ENCODE measurements at regions not wholly inside any gene's neighbourhood (a gene's known extent, or its start where the extent isn't known, plus 50 kb on each side); places are given as distances from the start of the nearest gene placed in this dataset.

DNA sequence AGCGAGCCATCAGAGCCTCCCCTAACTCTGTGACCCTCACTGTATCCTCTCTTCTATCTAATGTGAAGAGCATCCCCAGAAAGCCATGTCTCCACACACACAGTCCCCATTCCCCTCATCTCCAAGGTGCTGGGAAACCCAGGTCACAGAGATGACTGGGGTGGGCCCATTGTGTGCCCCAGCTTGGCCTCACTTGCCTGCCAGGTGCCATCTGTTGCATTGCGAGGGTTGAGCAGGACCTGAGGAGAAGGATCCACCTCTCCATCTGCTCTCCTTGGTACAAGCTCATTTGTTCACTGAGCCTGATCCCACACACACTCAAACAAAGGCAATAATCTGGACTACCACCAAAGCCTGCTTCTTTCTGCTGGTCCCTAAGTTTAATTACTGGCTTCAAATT lies 118.8 kb downstream of the SPATA19 start:
- CTCF ChIA-PET = no interaction called here
- no peak overlapping the region for H2BK20ac ChIP-seq (ENCODE audit: low read depth, low read length)
- no peak overlapping the region for H2AK9ac ChIP-seq (replicated peaks; ENCODE audit: low read depth, low read length, poor library complexity)
- H3K4ac ChIP-seq (ENCODE audit: low read depth, low read length) = no peak overlapping the region
- dilution Hi-C loops (cut with HindIII; ENCODE audit: low sequenced_read_pairs, unreplicated experiment) (no loop called here), intact Hi-C loops (cut with micrococcal nuclease) (no loop called here), in situ Hi-C loops (cut with MboI; ENCODE audit: low sequenced_read_pairs) (no loop called here)
- H3K4me2 ChIP-seq (ENCODE audit: low read depth, low read length) = no peak overlapping the region
- no peak overlapping the region for H3K27ac ChIP-seq (ENCODE audit: insufficient read depth, low read length)
- no peak for TF ChIP-seq CEBPB (IDR thresholded peaks at IDR 0.05; ENCODE audit: low read depth, low read length)
- no peak for TF ChIP-seq MXI1 (IDR thresholded peaks at IDR 0.05; ENCODE audit: borderline replicate concordance, low read depth, low read length)
- no peak for TF ChIP-seq NFE2L2 (IDR thresholded peaks at IDR 0.05; ENCODE audit: low read depth, low read length)
- TF ChIP-seq RCOR1 (IDR thresholded peaks at IDR 0.05; ENCODE audit: insufficient replicate concordance, low read length) = no peak
- no peak for TF ChIP-seq RFX5 (IDR thresholded peaks at IDR 0.05; ENCODE audit: low read depth, low read length)
- no peak for TF ChIP-seq CTCF (conservative IDR thresholded peaks at IDR 0.05; ENCODE audit: low read depth, low read length)
- no peak for TF ChIP-seq ELK1 (IDR thresholded peaks at IDR 0.05; ENCODE audit: borderline replicate concordance, low read depth, low read length)
- no peak for TF ChIP-seq POLR2A (IDR thresholded peaks at IDR 0.05; ENCODE audit: low read depth, low read length)
- TF ChIP-seq CHD1 (IDR thresholded peaks at IDR 0.05; ENCODE audit: low read depth, low read length) = no peak
- TF ChIP-seq SMC3 (IDR thresholded peaks at IDR 0.05; ENCODE audit: low read depth, low read length) = no peak
- TF ChIP-seq FOS (IDR thresholded peaks at IDR 0.05; ENCODE audit: low read depth, low read length) = no peak
- no peak for TF ChIP-seq BHLHE40 (IDR thresholded peaks at IDR 0.05; ENCODE audit: low read depth, low read length)
- TF ChIP-seq RAD21 (IDR thresholded peaks at IDR 0.05; ENCODE audit: low read length) = no peak
- TF ChIP-seq, protein P1, sequence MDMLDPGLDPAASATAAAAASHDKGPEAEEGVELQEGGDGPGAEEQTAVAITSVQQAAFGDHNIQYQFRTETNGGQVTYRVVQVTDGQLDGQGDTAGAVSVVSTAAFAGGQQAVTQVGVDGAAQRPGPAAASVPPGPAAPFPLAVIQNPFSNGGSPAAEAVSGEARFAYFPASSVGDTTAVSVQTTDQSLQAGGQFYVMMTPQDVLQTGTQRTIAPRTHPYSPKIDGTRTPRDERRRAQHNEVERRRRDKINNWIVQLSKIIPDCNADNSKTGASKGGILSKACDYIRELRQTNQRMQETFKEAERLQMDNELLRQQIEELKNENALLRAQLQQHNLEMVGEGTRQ (IDR thresholded peaks at IDR 0.05; ENCODE audit: low read depth, low read length) = no peak
- TF ChIP-seq MAFK (IDR thresholded peaks at IDR 0.05; ENCODE audit: low read depth, low read length) = no peak
- no peak for TF ChIP-seq MAZ (IDR thresholded peaks at IDR 0.05; ENCODE audit: borderline replicate concordance, low read depth, low read length)
- H2AFZ ChIP-seq (replicated peaks; ENCODE audit: low read length, poor library complexity) = no peak overlapping the region
- no peak for ATAC-seq (ENCODE audit: low read depth)
- H4K8ac ChIP-seq (ENCODE audit: low read depth in 2 of 2, low read length in 2 of 2) = no peak overlapping the region
- H3K4me3 ChIP-seq (ENCODE audit: insufficient read depth, low read depth, low read length) = no peak overlapping the region
- no CpG with 5 or more reads among the region's 2 CpGs for WGBS, 2 experiments (ENCODE audit: extremely low coverage in 2 of 2, insufficient read length in 1 of 2)
- H3K79me1 ChIP-seq (ENCODE audit: low read depth in 1 of 2, low read length in 2 of 2) = no peaks in the 10 kb centered on the region
- H3K18ac ChIP-seq (ENCODE audit: low read depth, low read length) = no peak overlapping the region
- H3K56ac ChIP-seq (ENCODE audit: extremely low read depth, insufficient read depth, low read length) = no peak overlapping the region
- no peak overlapping the region for H3K9ac ChIP-seq (ENCODE audit: low read depth, low read length)
- H2BK15ac ChIP-seq (ENCODE audit: low read depth, low read length) = no peak overlapping the region
- no peak overlapping the region for H2AK5ac ChIP-seq (ENCODE audit: low read depth, low read length)
- POLR2A ChIA-PET (ENCODE audit: unreplicated experiment) = no interaction called here
- H3K27me3 ChIP-seq (ENCODE audit: control insufficient read depth, insufficient read depth, low read length) = no peaks in the 10 kb centered on the region
- no peak overlapping the region for H3K14ac ChIP-seq (replicated peaks; ENCODE audit: low read depth, low read length)
- H3K36me3 ChIP-seq (ENCODE audit: control insufficient read depth, insufficient read depth, low read length) = no peaks in the 10 kb centered on the region
- H4K20me1 ChIP-seq (ENCODE audit: insufficient read depth, low read length) = no peaks in the 10 kb centered on the region
- no peak overlapping the region for H4K5ac ChIP-seq (ENCODE audit: low read depth, low read length)
- BruUV-seq (replicated peaks) = no TSS peak
- H4K91ac ChIP-seq (ENCODE audit: insufficient read depth, low read depth, low read length) = no peak overlapping the region
- no peak overlapping the region for H3K23ac ChIP-seq (ENCODE audit: low read depth, low read length)
- peaks cover 36% of the 10 kb centered on the region for H3K9me3 ChIP-seq (ENCODE audit: control insufficient read depth, insufficient read depth, low read length)
- H3K4me1 ChIP-seq (ENCODE audit: control insufficient read depth, insufficient read depth, low read length) = no peaks in the 10 kb centered on the region
- DNase-seq = no peak
- no peak overlapping the region for H2BK120ac ChIP-seq (ENCODE audit: low read depth, low read length)
- no peaks in the 10 kb centered on the region for H3K9me1 ChIP-seq (ENCODE audit: insufficient read depth, low read length)
- no peak overlapping the region for H2BK5ac ChIP-seq (ENCODE audit: low read depth, low read length, poor library complexity, severe bottlenecking)
